ENCODE measurements at regions not wholly inside any gene's neighbourhood (a gene's known extent, or its start where the extent isn't known, plus 50 kb on each side); places are given as distances from the start of the nearest gene placed in this dataset.
"Not testable (repeated sequence)": the region's sequence is repeated elsewhere in the genome, so short reads cannot be mapped to it uniquely, and the experiment has no call there.

GRCh38 chr13:84697591-84697990 is 815.3 kb upstream of the SLITRK1 start:
- not testable (repeated sequence) for DNase-seq

GRCh38 chr13:84686973-84687372 is 804.7 kb upstream of the SLITRK1 start:
- DNase-seq = no peak

GRCh38 chr13:84686458-84686857 is 804.2 kb upstream of the SLITRK1 start:
- DNase-seq = no peak

GRCh38 chr13:84684804-84685203 is 802.5 kb upstream of the SLITRK1 start:
- DNase-seq = no peak

GRCh38 chr13:84684048-84684662 is 801.9 kb upstream of the SLITRK1 start:
- no peak for DNase-seq

GRCh38 chr13:84683448-84683847 is 801.2 kb upstream of the SLITRK1 start:
- no peak for DNase-seq

- no peak for DNase-seq
These were observed 795.6 kb upstream of the SLITRK1 start for GRCh38 chr13:84677836-84678235.

- DNase-seq = no peak
These were observed 790.3 kb upstream of the SLITRK1 start for GRCh38 chr13:84672616-84673015.

- no peak for DNase-seq
These were observed 788.0 kb upstream of the SLITRK1 start for GRCh38 chr13:84670245-84670644.

GRCh38 chr13:84668637-84669036 is 786.4 kb upstream of the SLITRK1 start:
- DNase-seq = no peak

- no peak for DNase-seq
These were observed 780.2 kb upstream of the SLITRK1 start for GRCh38 chr13:84662491-84662890.

GRCh38 chr13:84661718-84662117 is 779.4 kb upstream of the SLITRK1 start:
- DNase-seq = no peak

GRCh38 chr13:84659359-84659661 is 777.0 kb upstream of the SLITRK1 start:
- DNase-seq = no peak

- DNase-seq = no peak
These were observed 776.5 kb upstream of the SLITRK1 start for GRCh38 chr13:84658491-84659358.

- no peak for DNase-seq
These were observed 773.4 kb upstream of the SLITRK1 start for GRCh38 chr13:84655677-84656076.

GRCh38 chr13:84654654-84655275 is 772.5 kb upstream of the SLITRK1 start:
- DNase-seq = no peak

- DNase-seq = no peak
These were observed 771.8 kb upstream of the SLITRK1 start for GRCh38 chr13:84653915-84654534.

- DNase-seq = no peak
These were observed 769.4 kb upstream of the SLITRK1 start for GRCh38 chr13:84651705-84652104.

- no peak for DNase-seq
These were observed 769.0 kb upstream of the SLITRK1 start for GRCh38 chr13:84651288-84651687.

- DNase-seq = no peak
These were observed 767.6 kb upstream of the SLITRK1 start for GRCh38 chr13:84649853-84650252.

- no peak for DNase-seq
These were observed 765.9 kb upstream of the SLITRK1 start for GRCh38 chr13:84648069-84648640.

- DNase-seq = no peak
These were observed 764.7 kb upstream of the SLITRK1 start for GRCh38 chr13:84646957-84647356.

Data from central memory CD4-positive, alpha-beta T cell (primary cell).